Astrocyte (in vitro differentiated cells and primary cell): ENCODE measurements at regions not wholly inside any gene's neighbourhood (a gene's known extent, or its start where the extent isn't known, plus 50 kb on each side); places are given as distances from the start of the nearest gene placed in this dataset.

Experiments used
- DNase-seq: peaks from one replicate; pipeline ENCODE4 v3.0.0-alpha.2; 2010; ENCODE audit warnings: low read depth
- FAIRE-seq: peaks from 2 replicates; lab custom pipeline; 2011; peaks lifted over from hg19 to GRCh38; lab: Jason Lieb, UNC
- H2AFZ ChIP-seq: 2 replicates; pipeline ENCODE4 v1.6.0; 2012; ENCODE audit warnings: low read depth, low read length, inconsistent platforms
- H3K27ac ChIP-seq: 2 replicates; pipeline ENCODE4 v1.5.1; 2011; ENCODE audit warnings: low read depth, low read length, inconsistent platforms
- H3K27me3 ChIP-seq: 2 replicates; pipeline ENCODE4 v1.6.0; 2011; ENCODE audit warnings: low read length, inconsistent platforms; ENCODE audit not compliant: insufficient read depth
- H3K36me3 ChIP-seq: 2 replicates; pipeline ENCODE4 v1.5.1; 2011; ENCODE audit warnings: low read length, inconsistent platforms; ENCODE audit not compliant: insufficient read depth
- H3K4me1 ChIP-seq: 2 replicates; pipeline ENCODE4 v1.5.1; 2011; ENCODE audit warnings: low read length, inconsistent platforms; ENCODE audit not compliant: insufficient read depth
- H3K4me2 ChIP-seq: 2 replicates; pipeline ENCODE4 v1.6.0; 2012; ENCODE audit warnings: low read length, inconsistent platforms
- H3K4me3 ChIP-seq: 2 replicates; pipeline ENCODE4 v1.5.1; 2011; ENCODE audit warnings: low read depth, mild to moderate bottlenecking, low read length, inconsistent platforms; ENCODE audit not compliant: insufficient read depth
- H3K79me2 ChIP-seq: 2 replicates; pipeline ENCODE4 v1.6.0; 2012; ENCODE audit warnings: mild to moderate bottlenecking, low read length, inconsistent platforms; ENCODE audit not compliant: insufficient read depth
- H3K9ac ChIP-seq: 2 replicates; pipeline ENCODE4 v1.6.0; 2012; ENCODE audit warnings: mild to moderate bottlenecking, low read length, inconsistent platforms
- H3K9me3 ChIP-seq: 2 replicates; pipeline ENCODE4 v1.5.1; 2012; ENCODE audit warnings: low read depth, mild to moderate bottlenecking, low read length, inconsistent platforms; ENCODE audit not compliant: insufficient read depth
- H4K20me1 ChIP-seq: 2 replicates; pipeline ENCODE4 v1.6.0; 2012; ENCODE audit warnings: low read length, inconsistent platforms; ENCODE audit not compliant: insufficient read depth
- H3K27ac Mint-ChIP-seq: one replicate; pipeline ENCODE4 v1.8.0; 2021; ENCODE audit warnings: mild to moderate bottlenecking, mixed read lengths; ENCODE audit not compliant: unreplicated experiment
- H3K27me3 Mint-ChIP-seq: one replicate; pipeline ENCODE4 v1.8.0; 2021; ENCODE audit warnings: low read depth, mixed read lengths; ENCODE audit not compliant: unreplicated experiment
- H3K36me3 Mint-ChIP-seq: one replicate; pipeline ENCODE4 v1.8.0; 2021; ENCODE audit warnings: low read depth, mixed read lengths; ENCODE audit not compliant: unreplicated experiment
- H3K4me1 Mint-ChIP-seq: one replicate; pipeline ENCODE4 v1.8.0; 2021; ENCODE audit warnings: low read depth, mixed read lengths; ENCODE audit not compliant: unreplicated experiment
- H3K4me3 Mint-ChIP-seq: one replicate; pipeline ENCODE4 v1.8.0; 2021; ENCODE audit warnings: mild to moderate bottlenecking, moderate library complexity, mixed read lengths; ENCODE audit not compliant: unreplicated experiment
- H3K9me3 Mint-ChIP-seq: one replicate; pipeline ENCODE4 v1.8.0; 2021; ENCODE audit warnings: mild to moderate bottlenecking, mixed read lengths; ENCODE audit not compliant: unreplicated experiment
- EZH2 ChIP-seq: IDR thresholded peaks from 2 replicates; pipeline ENCODE4 v1.6.1; 2012; ENCODE audit warnings: mild to moderate bottlenecking, low read length, inconsistent platforms; ENCODE audit not compliant: insufficient read depth
- TF ChIP-seq, protein P1 (sequence below): IDR thresholded peaks from 2 replicates; pipeline ENCODE4 v1.5.1; 2011; ENCODE audit warnings: low read depth, mild to moderate bottlenecking, inconsistent platforms, low read length, moderate library complexity; ENCODE audit not compliant: insufficient read depth

- Mint-ChIP-seq H3K4me1 (no peaks in the 10 kb centered on the region), H3K27ac (no peak overlapping the region), H3K9me3 (peaks cover 4% of the 10 kb centered on the region), H3K36me3 (no peaks in the 10 kb centered on the region), H3K4me3 (no peak overlapping the region), H3K27me3 (peaks cover 16% of the 10 kb centered on the region)
- no peaks in the 10 kb centered on the region for H3K36me3 ChIP-seq
- H3K9me3 ChIP-seq = no peaks in the 10 kb centered on the region
- H3K9ac ChIP-seq = no peak overlapping the region
- no peak overlapping the region for H3K4me2 ChIP-seq
- no peak for DNase-seq
- no peak for FAIRE-seq
- H3K27ac ChIP-seq = no peak overlapping the region
- H3K79me2 ChIP-seq = no peaks in the 10 kb centered on the region
- H3K4me1 ChIP-seq = no peaks in the 10 kb centered on the region
- no peak overlapping the region for H2AFZ ChIP-seq
- H3K4me3 ChIP-seq = no peak overlapping the region
- H4K20me1 ChIP-seq = no peaks in the 10 kb centered on the region
- TF ChIP-seq EZH2 = no peak
- TF ChIP-seq, protein P1, sequence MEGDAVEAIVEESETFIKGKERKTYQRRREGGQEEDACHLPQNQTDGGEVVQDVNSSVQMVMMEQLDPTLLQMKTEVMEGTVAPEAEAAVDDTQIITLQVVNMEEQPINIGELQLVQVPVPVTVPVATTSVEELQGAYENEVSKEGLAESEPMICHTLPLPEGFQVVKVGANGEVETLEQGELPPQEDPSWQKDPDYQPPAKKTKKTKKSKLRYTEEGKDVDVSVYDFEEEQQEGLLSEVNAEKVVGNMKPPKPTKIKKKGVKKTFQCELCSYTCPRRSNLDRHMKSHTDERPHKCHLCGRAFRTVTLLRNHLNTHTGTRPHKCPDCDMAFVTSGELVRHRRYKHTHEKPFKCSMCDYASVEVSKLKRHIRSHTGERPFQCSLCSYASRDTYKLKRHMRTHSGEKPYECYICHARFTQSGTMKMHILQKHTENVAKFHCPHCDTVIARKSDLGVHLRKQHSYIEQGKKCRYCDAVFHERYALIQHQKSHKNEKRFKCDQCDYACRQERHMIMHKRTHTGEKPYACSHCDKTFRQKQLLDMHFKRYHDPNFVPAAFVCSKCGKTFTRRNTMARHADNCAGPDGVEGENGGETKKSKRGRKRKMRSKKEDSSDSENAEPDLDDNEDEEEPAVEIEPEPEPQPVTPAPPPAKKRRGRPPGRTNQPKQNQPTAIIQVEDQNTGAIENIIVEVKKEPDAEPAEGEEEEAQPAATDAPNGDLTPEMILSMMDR = no peak
- no peaks in the 10 kb centered on the region for H3K27me3 ChIP-seq
Measured at GRCh38 chr7:1310936-1311335, 78.3 kb downstream of the UNCX start.

DNA sequence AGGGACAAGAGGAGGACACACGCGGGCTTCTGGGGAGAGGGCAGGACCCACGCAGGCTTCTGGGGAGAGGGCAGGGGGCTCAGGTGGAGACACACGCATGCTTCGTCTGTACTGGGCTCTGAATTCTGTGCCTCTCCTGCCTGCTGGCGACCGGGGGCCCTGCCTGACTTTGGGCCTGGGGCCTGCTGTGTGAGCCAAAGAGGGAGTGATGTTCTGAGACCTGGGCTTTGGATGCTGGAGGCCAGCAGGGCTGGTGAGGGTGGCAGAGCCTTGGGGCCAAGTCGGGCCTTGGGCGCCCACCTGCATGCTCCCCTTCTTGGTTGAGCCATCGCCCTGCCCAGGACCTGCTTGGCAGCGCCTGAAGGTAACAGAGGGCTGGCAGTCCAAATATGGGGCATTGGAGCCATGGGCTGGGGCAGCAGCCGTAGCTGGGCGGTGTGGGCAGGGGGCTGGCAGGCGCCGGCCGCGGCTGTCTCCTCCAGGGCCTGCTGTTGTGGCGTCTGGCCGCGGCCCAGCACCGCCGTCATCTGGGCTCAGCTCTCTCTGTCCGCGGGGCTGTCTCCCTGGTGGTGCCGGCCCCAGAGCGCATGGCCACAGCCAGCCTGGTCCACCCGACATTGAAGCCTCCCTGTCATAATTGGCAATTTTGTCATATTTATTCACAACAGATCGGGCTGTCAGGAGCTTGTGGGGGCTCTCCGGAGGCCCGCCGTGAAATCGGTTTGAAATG lies 78.9 kb downstream of the UNCX start:
- H3K27ac Mint-ChIP-seq = no peak overlapping the region
- H3K9me3 Mint-ChIP-seq = peaks cover 4% of the 10 kb centered on the region

More for the DNA sequence above, 78.9 kb downstream of the UNCX start:
- Histone ChIP-seq H3K9me3 (no peaks in the 10 kb centered on the region), H3K79me2 (no peaks in the 10 kb centered on the region), H3K4me2 (no peak overlapping the region), H3K9ac (no peak overlapping the region), H3K36me3 (no peaks in the 10 kb centered on the region), H3K4me3 (no peak overlapping the region), H4K20me1 (no peaks in the 10 kb centered on the region), H3K27me3 (no peaks in the 10 kb centered on the region), H3K4me1 (no peaks in the 10 kb centered on the region), H3K27ac (no peak overlapping the region), H2AFZ (no peak overlapping the region)
- no peak for FAIRE-seq
- H3K36me3 Mint-ChIP-seq = no peaks in the 10 kb centered on the region
- H3K4me1 Mint-ChIP-seq = no peaks in the 10 kb centered on the region
- DNase-seq = no peak
- TF ChIP-seq, protein P1 = no peak
- no peak for TF ChIP-seq EZH2
- no peak overlapping the region for H3K4me3 Mint-ChIP-seq
- peaks cover 17% of the 10 kb centered on the region for H3K27me3 Mint-ChIP-seq
